ENCODE measurements at regions not wholly inside any gene's neighbourhood (a gene's known extent, or its start where the extent isn't known, plus 50 kb on each side); places are given as distances from the start of the nearest gene placed in this dataset.

DNA sequence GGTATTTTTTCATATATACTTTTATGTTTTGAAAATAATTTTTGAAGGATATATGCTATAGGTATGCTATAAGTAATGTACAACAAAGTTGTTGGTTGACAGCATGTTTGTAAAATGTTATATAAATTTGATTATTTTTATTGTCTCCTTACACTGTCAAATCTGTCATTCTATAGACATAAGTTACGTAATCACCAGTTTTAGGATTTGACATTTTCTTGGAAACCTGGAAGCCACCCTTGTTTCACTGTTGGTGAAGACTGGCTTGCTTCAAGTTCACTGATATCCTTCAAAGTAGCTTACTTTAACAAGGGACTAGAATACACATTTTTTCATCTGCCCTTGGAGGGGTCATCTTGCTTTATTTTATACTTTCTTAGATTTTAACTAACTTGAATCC, 1288.6 kb upstream of the EYS start:
- POLR2A ChIA-PET = no interaction called here
- no peaks in the 10 kb centered on the region for H3K36me3 ChIP-seq (ENCODE audit: control insufficient read depth, insufficient read depth, low read length)
- no peak overlapping the region for H3K4me3 ChIP-seq
- intact Hi-C loops (cut with micrococcal nuclease) = no loop called here
- no peak overlapping the region for H3K4me2 ChIP-seq (ENCODE audit: insufficient read depth, low read length)
- no peaks in the 10 kb centered on the region for H3K9me1 ChIP-seq (ENCODE audit: control insufficient read depth, insufficient read depth, low read length)
- CTCF ChIA-PET (ENCODE audit: low intra/inter-chr PET ratio) = no interaction called here
- H3K27me3 ChIP-seq (ENCODE audit: control insufficient read depth in 2 of 2, insufficient read depth in 2 of 2, low read length in 2 of 2) = no peaks in the 10 kb centered on the region
- DNase-seq (ENCODE audit: extremely low read depth in 1 of 4, low spot score in 3 of 4) (no peak), FAIRE-seq (no peak), ATAC-seq (no peak)
- H3K4me1 ChIP-seq (replicated peaks in 1 of 2; ENCODE audit: control insufficient read depth in 2 of 2, insufficient read depth in 2 of 2, low read length in 2 of 2) = no peaks in the 10 kb centered on the region; a peak in 1 of 5 replicates
- H3K9ac ChIP-seq (ENCODE audit: insufficient read depth in 1 of 2, low read depth in 2 of 2, low read length in 2 of 2) = no peak overlapping the region
- TF ChIP-seq, protein P1, sequence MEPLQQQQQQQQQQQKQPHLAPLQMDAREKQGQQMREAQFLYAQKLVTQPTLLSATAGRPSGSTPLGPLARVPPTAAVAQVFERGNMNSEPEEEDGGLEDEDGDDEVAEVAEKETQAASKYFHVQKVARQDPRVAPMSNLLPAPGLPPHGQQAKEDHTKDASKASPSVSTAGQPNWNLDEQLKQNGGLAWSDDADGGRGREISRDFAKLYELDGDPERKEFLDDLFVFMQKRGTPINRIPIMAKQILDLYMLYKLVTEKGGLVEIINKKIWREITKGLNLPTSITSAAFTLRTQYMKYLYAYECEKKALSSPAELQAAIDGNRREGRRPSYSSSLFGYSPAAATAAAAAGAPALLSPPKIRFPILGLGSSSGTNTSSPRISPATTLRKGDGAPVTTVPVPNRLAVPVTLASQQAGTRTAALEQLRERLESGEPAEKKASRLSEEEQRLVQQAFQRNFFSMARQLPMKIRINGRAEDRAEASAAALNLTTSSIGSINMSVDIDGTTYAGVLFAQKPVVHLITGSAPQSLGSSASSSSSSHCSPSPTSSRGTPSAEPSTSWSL (CRISPR knock-in tag; IDR thresholded peaks at IDR 0.05; ENCODE audit: borderline replicate concordance) = no peak
- TF ChIP-seq RBBP5 (IDR thresholded peaks at IDR 0.05; ENCODE audit: borderline replicate concordance, insufficient read depth, low read length, poor library complexity, severe bottlenecking) = no peak
- TF ChIP-seq CEBPB (tag; IDR thresholded peaks at IDR 0.05) = peak; percentile 30
- TF ChIP-seq ZNF121 (CRISPR knock-in tag; conservative IDR thresholded peaks at IDR 0.05) = no peak
- TF ChIP-seq CEBPG (CRISPR knock-in tag; IDR thresholded peaks at IDR 0.05) = no peak
- peak in 1 of 2 experiments; percentile 47; a peak in 1 of 4 replicates for TF ChIP-seq CEBPG (tag; conservative IDR thresholded peaks at IDR 0.05 in 1 of 2, IDR thresholded peaks at IDR 0.05 in 1 of 2)
- TF ChIP-seq, protein P2, sequence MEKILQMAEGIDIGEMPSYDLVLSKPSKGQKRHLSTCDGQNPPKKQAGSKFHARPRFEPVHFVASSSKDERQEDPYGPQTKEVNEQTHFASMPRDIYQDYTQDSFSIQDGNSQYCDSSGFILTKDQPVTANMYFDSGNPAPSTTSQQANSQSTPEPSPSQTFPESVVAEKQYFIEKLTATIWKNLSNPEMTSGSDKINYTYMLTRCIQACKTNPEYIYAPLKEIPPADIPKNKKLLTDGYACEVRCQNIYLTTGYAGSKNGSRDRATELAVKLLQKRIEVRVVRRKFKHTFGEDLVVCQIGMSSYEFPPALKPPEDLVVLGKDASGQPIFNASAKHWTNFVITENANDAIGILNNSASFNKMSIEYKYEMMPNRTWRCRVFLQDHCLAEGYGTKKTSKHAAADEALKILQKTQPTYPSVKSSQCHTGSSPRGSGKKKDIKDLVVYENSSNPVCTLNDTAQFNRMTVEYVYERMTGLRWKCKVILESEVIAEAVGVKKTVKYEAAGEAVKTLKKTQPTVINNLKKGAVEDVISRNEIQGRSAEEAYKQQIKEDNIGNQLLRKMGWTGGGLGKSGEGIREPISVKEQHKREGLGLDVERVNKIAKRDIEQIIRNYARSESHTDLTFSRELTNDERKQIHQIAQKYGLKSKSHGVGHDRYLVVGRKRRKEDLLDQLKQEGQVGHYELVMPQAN (IDR thresholded peaks at IDR 0.05; ENCODE audit: borderline replicate concordance) = no peak
- TF ChIP-seq ZNF75A (CRISPR knock-in tag; IDR thresholded peaks at IDR 0.05) = no peak
- H2AFZ ChIP-seq (ENCODE audit: low read depth, low read length) = no peak overlapping the region
- no peaks in the 10 kb centered on the region; the same call in 1 of the 2 replicates for H3K9me3 ChIP-seq (replicated peaks; ENCODE audit: control insufficient read depth, insufficient read depth, low read depth, low read length)
- H4K20me1 ChIP-seq (replicated peaks; ENCODE audit: control insufficient read depth, insufficient read depth, low read length) = no peaks in the 10 kb centered on the region
- 13% methylated on average over 1 of the region's 1 CpG for WGBS (ENCODE audit: insufficient coverage, low coverage, missing lambda C conversion rate)
- H3K79me2 ChIP-seq (ENCODE audit: control insufficient read depth, insufficient read depth, low read length) = no peaks in the 10 kb centered on the region
- in situ Hi-C loops (cut with MboI) = no loop called here
- BruUV-seq (replicated peaks) = no TSS peak
- H3K27ac ChIP-seq (ENCODE audit: extremely low read depth, low read depth, low read length) = no peak overlapping the region

Measured in K562 (cell line).